HG03378 (cell line): ENCODE measurements at regions not wholly inside any gene's neighbourhood (a gene's known extent, or its start where the extent isn't known, plus 50 kb on each side); places are given as distances from the start of the nearest gene placed in this dataset.

ENCODE experiments used
- ATAC-seq: cut with Tn5 transposase; IDR thresholded peaks from one replicate; pipeline ENCODE4 v1.9.1; 2021; ENCODE audit warnings: mild to moderate bottlenecking, moderate library complexity; ENCODE audit not compliant: unreplicated experiment

DNA sequence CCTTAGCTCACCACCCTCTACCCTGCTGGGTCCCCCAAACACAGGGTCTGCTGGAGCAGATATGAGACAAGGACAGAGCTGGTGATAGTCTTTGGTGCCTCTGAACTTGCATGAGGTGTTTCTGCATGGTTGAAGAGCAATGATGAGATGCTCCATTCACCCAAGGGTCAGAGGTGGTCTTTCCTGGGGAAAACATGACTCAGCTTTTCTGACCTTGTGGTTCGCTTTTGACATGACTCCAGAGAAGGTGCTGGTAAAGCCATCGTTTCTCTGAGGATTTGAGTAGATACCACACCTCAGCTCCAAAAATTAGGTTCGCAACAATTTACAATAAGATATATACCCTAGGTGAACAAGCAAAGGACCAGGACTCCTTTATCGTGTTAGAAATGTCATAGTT lies 304.8 kb downstream of the DHX35 start:
- ATAC-seq, result no peak

DNA sequence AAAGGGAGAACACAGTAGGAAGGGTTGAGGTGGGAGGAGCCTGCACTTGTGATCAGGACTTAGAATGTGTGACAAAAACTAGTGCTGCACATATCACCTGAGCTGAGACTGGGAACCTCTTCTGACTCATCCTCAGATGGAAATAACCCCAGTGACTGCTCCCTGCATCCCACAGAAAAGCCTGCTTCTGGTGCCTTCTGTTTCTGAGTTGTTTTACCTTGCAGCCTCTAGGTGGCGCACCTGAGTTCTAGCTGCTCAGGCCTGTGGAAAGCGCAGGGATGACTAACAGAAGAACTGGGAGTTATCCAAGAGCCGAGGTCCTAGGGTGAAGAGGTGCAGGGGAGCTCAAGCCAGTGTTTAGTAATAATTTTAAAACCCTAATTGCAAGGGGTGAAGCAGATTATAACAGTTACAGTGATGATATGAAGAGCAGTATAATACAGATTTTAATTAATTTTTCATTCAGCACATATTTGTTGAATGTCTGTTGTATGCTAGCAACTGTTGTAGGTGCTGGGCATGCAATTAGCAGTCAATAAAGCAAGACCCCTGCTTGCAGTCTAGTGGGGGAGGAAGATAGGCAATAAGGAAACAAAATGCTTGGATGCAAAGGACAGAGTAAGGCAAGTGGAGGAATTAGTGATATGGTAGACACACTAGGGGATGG lies 302.5 kb downstream of the DHX35 start:
- ATAC-seq, result no peak

DNA sequence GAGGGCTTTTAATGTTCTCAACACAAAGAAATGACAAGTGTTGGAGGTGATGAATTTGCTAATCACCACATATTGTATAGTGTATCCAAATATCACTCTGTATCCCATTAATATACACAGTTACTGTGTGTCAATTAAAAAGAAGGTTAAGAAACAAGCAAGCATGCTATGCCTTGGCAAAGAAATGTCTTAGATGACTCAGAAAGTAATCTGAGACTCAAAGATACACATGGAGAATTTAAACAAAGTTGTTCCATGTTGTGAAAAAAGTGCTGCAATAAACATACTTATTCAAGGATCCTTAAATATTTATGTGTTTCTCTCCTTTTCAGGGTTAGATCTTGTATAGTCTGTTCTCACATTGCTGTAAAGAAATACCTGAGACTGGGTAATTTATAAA lies 300.9 kb downstream of the DHX35 start:
- ATAC-seq, result no peak

DNA sequence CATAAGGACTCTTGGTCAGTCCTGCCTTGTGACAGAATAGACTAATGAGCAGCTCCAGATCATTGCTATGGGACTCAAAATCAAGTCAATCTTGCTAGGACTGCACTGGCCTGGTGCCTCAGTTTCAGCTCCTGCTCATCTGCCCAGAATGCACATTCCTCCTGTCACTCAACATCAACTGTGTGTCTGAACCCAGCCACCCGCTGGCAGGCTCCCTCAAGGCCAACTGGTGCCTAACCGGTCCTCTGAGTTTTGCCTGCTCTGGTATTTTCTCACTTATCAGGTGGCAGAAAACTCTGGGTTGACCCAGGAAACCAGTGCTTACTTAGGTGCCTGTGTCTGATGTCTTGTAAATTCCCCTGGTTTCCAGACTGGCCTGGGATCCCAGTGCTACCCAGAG lies 297.7 kb downstream of the DHX35 start:
- no peak for ATAC-seq

DNA sequence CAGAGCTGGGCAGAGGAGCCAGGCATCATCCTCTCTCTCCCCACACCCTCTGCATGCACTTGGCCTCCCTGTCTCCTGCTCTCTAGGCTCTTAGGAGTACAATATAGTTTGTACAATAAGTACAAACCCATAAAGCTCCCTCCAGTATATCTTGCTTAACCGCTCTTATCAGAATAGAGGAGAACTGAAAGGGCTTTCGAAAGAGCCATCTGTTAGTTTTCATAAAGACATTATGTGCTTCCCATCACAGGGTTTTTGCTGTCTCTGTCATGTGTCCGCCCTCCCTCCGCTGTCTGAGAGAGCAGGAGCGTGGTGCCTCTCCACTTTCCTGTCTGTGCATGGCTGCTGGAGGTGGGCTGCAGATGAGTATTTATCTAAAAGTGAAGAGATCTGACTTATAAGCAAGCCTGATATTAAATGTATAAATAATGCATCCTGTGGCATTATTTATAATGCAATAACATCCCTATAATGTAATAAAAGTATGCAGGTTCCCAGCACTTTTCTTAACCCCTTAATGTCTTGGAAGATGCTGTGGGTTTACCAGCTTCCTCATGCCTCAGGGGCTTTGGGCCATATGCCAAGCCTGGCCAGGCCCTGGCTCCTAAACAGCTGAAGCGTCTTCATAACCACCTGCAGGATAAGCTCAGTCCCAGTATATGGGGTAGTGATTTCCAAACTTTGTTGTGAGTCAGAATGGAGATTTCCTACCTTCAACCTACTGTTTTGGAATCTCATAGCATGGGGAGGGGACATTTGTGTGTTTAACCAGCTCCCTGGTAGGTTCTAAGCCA lies 297.1 kb downstream of the DHX35 start:
- no peak for ATAC-seq

DNA sequence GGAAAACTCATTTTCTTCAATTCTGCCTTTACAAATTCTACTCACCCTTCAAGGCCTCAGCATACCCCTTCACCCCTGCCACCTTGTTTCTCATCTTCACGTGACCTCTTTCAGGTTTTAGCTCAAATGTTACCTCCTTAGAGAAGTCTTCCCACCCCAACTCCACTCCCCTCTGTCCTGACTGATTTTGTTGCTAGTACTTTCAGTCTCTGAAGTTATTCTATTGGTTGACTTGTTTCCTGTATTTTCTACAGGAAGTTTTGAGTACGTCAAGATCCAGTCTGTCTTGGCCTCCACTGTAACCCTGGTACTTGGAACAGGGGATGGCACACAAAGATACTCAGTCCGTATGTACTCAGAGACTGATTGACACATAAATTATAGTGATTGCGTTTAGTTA lies 296.1 kb downstream of the DHX35 start:
- ATAC-seq, result no peak

DNA sequence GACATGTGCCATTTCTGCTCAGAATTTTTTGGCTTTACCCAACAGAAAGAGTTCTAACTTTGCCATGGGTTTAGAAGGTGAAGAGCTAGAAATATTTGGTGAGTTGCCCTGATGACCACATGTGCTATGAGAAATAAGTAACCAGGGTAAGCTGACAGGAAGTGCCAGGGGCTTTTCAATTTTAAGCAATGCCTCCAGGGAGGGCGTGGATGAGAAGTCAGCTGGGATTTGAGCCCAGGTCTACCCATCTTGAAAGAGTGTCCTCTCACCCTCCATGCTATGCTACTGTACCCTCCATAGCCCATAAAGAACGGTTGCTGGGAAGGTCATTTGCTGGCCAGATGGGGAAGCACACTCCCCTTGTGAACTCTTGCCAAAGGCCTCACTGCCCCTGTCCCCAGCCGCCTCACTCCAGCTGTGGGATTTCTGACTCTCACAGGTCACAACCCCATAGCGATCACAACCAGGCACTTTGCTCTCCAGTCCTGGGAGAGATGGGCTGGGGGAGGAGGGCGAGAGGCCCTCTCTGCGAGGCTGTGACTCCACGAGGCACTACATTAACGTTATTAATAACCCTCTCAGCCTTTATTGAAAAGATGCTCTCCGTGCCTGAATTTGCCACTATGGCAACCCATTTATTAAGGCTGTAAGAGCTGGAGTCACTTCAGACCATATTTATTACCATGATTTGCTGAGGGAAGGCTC lies 291.1 kb downstream of the DHX35 start:
- no peak for ATAC-seq

DNA sequence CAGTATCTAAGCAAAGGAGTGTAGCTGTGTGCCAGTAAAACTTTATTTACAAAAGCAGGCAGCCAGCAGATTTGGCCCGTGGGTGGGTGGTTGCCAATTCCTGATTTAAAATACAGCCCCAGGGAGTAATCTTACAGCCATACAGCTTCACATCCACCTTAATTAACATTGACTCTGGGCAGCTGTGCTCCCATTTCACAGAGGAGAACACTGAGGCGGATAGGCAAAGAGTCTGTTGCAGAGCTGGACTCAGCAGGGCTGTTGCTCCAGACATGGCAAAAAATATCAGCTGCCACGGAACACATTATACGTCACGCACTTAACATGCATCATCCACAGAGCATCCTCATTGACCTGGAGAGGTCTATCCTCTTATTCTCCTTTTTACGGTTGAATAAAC lies 289.9 kb downstream of the DHX35 start:
- no peak for ATAC-seq

DNA sequence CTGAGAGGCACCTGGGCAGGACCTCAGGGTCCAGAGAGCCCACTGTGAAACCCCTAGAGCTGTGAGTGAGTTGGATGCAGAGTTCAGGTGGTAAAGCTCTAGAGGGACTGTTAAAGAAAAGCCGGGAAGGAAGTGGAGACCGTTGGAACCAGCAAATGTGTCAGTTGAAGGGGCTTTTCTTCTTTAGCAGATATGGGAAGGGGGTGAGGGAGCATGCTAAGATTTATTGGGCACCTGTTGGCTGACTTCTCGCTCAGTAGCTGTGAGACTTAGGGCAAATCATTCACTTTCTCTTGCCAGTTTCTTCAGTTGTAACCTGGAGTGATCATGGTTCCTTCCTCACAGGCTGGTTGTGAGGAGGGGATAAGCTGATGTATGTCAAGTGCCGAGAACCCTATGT lies 287.7 kb downstream of the DHX35 start:
- no peak for ATAC-seq

DNA sequence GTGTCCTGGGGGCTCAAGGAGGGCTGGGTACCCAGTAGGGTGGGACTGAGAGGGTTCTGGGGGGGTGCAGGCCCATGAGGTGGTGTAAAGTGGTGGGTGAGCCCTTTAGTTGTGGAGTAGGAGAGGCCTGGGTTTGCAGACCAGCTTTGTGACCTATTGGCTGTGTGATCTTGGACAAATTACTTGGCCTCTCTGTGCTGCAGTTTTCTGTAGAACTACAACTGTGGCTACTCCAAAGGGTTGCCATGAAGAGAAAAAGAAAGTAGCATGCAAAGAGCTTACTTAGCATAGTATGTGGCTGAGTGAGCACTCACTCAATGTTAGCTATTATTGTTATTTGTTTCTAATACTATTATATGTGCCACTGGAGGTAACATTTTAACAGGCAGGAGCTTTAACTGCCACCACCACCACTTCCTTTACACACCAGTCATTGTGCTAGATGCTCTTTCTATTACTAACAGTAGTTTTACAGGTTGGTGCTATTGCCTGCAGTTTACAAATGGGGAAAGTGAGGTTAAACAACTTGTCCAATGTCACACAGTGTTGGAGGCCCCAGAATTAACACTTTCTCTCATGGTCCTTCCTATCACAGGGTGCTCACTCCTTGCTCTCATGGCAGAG lies 286.8 kb downstream of the DHX35 start:
- no peak for ATAC-seq

DNA sequence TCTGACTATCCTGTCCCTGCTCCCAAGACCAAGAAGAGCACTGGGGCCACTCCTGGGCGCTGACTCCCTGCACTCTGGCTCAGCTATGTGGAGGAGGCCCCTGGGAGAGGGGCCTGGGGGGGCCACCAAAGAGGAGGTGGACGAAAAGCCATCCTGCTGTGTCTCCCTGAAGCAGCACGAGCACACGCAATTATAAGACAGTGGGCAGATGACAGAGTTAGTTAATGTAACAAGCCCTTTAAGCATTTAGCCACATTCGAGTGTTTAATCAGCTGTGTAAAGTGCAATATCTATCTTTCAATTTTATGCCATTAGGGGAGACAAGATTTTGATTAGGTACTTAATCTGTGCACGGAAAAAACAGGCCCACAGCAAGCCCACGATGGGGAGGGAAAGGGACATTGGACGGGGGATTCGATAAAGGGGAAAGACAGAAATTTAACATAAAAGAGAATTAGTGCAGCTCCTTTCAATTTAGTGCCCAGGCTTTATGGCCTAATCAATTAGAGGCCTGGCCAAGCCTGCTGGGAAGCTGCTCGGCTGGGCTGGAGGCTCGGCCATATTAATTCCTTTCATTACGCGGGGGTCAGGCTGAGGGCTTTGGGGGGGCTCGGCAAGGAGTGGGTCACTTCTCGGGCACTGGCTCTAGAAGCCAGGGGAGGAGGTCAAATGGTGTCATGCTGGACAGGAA lies 286.2 kb downstream of the DHX35 start:
- no peak for ATAC-seq

DNA sequence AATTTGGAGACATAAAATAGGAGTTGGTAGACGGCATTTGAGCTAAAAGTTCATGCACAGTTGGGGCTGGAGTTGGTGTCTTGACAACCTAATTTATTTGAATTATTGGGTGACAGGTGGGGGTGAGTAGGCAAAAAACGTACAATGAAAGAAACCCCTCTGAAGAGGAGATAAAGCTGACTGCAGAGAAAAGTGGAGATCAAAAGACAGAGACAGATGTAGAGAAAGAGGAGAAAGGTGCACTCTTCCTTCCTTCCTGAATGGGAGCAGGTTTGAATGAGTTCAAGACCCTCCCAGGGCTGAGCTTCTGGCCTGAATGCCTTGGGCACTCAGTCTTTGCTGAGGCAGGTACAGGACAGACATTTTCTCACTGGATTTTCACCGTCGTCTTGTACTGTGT lies 284.3 kb downstream of the DHX35 start:
- no peak for ATAC-seq

DNA sequence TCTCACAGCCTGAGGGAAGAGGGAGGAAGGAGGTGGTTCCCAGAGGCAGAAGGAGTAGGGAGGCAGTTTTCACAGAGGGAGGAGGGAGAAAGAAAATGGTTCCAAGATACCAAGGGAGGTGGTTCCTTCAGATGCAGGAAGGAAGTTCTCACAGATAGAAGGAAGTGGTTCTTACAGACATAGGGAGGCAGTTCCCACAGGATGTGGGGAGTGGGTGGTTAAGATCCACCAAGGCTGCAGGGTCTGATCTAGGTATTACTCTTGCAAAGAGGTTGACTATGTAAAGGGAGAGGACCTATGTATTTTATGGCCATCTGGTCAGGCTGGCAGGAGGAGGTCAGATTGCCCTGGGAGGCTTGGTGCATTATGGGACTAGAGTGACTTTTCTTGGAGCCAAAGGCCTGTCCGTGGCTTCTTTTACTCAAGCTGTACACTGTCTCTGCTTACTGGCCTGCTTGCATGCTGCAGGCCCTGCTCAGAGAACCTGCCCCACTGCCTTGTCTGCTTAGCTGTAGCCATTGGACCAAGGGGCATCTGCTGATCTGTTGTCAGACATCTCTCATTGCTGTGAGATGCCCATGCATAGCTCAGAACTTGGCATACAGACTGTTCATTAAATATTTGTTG lies 283.7 kb downstream of the DHX35 start:
- ATAC-seq, result no peak

DNA sequence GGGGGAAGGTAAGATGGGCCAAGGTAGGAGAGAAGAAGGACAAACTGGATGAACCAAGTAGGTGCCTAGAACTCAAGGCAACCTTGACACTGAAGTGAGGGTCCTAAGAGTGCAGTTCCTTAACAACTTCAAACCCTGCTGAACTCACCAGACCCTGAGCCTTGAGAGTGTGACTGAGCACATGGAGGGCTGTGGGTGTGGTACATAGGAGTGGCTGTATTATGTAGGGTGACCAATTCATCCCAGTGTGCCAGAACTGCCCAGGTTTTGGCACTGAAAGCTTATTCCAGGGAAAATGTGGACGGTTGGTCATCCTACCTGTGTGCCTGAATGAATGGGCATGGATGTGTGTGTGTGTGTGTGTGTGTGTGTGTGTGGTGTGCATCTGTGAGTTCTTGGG lies 281.8 kb downstream of the DHX35 start:
- no peak for ATAC-seq

DNA sequence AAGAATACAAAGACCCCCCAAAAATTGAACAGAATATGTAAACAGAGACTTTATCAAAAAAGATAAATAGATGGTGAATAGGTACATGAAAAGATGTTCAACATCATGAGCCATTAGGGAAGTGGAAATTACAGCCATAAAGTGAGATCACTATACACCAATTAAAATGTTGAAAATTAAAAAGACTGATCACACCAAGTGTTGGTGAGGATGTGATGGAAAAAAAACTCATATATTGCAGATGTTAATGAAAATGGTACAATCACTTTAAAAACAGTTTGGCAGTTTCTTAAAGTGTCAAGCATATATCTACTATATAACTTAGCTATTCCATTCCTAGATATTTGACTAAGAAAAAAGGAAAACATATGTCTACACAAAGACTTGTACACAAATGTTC lies 280.5 kb downstream of the DHX35 start:
- no peak for ATAC-seq

DNA sequence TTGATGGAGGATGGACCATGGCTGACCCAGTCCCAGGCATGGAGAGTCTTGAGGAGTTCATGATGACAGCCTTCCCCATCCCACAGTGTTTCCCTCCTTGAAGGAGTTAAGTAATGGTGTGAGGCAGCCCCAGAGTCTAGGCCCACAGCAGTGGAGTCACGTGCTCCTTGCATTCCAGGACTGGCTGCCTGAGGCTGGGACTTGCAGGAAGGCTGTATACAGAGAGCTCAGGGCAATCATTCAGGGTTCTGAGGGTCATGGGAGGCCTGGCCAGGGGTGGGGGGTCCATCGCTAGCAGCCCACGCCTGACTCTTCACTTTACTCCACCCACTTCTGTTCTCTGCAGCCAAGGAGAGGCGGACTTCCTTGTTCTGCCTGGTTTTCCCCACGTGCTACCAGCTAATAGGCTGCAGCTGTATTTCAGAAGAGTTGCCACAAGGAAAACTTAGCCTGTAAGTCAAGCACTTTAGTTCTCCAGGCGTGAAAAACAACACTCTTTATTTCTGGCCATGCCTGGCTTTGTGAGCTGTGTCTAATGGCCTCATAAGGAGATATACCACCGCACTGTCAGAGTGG lies 272.5 kb downstream of the DHX35 start:
- ATAC-seq, result no peak

DNA sequence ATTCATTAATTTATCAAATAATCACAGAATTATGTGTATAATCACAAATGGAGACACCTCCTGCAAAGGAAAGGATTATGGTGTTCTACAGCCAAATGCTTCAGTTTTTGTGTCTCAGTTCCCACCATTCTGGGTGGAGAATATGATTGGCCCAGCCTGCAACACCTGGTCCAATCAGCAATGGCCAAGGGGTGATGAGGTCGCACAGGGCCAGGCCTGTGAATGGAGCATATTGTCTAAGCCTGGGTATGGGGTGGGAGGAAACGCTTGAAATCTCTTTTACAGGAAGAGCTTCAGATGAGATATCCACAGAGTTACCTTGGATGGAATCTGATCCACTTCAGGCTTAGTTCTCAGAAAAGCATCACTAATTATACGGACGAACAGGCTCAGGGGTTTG lies 271.6 kb downstream of the DHX35 start:
- ATAC-seq, result no peak

DNA sequence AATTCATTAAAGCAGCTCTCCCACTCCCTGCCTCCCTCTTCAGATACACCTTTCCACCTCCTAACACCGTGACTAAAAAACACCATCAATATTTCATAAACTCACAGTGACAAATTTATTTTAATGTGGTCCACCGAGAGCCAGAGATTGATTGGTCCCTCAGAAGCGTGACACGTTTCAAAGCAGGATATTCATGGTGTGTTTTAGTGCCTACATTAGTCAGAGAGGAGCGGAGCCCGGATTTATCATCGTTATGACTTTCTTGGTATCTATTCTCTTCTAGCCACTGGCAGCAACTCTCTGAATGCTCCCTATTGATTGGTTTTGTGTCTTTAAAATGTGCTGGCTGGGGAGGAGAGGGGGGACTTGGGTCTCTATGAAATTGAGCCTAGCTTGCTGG lies 265.3 kb downstream of the DHX35 start:
- no peak for ATAC-seq

DNA sequence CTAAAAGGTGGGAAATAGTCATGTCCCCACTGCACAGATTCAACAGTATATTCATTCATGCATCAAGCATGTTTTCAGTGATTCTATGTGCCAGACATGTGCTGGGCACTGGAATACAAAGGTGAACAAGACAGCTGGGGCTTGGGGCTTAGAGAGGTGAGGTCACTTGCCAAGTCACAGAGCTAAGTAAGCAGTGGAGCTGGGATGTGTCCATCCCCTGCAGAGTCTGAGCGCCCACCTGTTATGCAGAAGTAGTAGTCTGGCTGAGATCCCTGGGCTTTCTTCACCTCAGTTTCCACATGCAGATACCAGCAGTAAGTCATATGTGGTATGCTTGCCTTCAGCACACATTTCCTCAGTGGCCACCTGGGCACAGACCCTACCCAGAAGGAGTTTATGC lies 263.8 kb downstream of the DHX35 start:
- no peak for ATAC-seq

DNA sequence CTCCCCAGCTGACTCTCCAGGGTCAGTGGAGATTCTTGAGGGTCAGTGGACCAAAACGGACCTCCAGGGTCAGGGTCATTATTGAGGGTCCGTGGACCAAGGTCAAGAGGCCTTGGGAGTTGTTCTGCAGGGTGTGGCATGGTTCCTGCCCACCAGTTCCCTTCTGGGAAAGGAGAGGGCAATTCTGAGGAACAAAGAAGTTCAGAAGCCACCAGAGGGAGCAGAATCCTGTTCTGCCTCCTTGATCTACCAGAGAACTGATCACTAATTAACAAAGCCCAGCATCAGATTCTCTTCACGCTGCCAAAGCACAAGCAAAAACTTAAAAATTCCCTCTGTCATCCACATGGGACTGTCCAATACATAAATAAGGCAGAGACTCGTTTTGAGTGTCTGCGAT lies 263.4 kb downstream of the DHX35 start:
- no peak for ATAC-seq
